ENCODE measurements at regions not wholly inside any gene's neighbourhood (a gene's known extent, or its start where the extent isn't known, plus 50 kb on each side); places are given as distances from the start of the nearest gene placed in this dataset.

DNA sequence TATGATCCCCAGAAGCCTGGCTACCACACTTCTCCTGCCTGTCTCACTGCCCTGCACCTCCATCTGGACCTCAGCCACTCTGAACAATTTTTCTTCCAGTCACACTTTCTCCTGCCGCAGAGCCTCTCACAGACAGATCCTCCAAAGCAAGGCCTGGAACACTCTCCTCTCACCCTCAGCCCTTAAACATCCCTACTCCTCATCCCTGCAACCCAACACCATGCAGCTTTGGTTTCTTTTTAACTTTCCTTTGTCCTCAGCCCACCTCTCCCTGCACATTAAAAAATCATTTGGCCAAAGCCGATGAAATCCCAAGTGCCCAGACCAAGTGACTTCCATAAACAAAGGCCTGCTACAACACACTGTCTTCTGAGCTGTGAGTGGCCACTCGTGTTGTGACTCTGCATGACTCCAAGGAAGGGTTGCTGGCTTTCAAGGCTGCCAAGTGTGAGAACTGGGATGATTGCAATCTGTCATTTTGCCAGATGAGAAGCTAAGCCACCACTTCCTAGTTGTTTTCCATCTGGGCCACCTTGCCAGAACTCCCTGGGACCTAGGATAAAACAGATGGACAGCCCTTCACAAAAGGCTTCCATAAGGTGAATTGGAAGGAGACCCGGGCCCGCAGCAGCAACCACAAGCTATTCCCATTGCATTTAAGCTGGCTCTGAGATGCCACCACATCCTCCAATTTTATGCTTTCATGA is 144.4 kb upstream of the SSTR4 start:
- no peaks in the 10 kb centered on the region for H3K9me3 ChIP-seq (ENCODE audit: control insufficient read depth, low read depth, low read length)
- no peaks in the 10 kb centered on the region for H3K79me1 ChIP-seq (ENCODE audit: insufficient read depth, low read depth, low read length, poor library complexity, severe bottlenecking)
- no peak for DNase-seq
- no peak overlapping the region for H3K23ac ChIP-seq (ENCODE audit: insufficient read length, low read depth, low read length)
- no peak overlapping the region for H4K8ac ChIP-seq (replicated peaks; ENCODE audit: insufficient read length, low read depth, low read length)
- no peak overlapping the region for H2BK120ac ChIP-seq (ENCODE audit: low read depth, low read length, poor library complexity, severe bottlenecking)
- no peak overlapping the region for H3K4me3 Mint-ChIP-seq
- H2BK12ac ChIP-seq (ENCODE audit: insufficient read length, low read depth, low read length), result no peak overlapping the region
- WGBS (ENCODE audit: extremely low coverage, insufficient read length, low lambda C conversion rate), result no CpG with 5 or more reads among the region's 5 CpGs
- no peak overlapping the region for H3K27ac ChIP-seq (ENCODE audit: insufficient read length, low read depth, low read length)
- no peak overlapping the region for H3K18ac ChIP-seq (ENCODE audit: insufficient read length, low read depth, low read length)
- H4K20me1 ChIP-seq (ENCODE audit: control insufficient read depth, insufficient read depth, insufficient read length), result no peaks in the 10 kb centered on the region
- H3K56ac ChIP-seq (ENCODE audit: insufficient read length, low read depth, low read length), result no peak overlapping the region
- no peak for TF ChIP-seq CTCF (conservative IDR thresholded peaks at IDR 0.05)
- no peak overlapping the region for H2AFZ ChIP-seq (ENCODE audit: low read length)
- no peaks in the 10 kb centered on the region for H3K4me1 Mint-ChIP-seq
- H3K27me3 Mint-ChIP-seq (ENCODE audit: low read depth), result peaks cover 29% of the 10 kb centered on the region
- H3K23me2 ChIP-seq (ENCODE audit: insufficient read length, low read depth, low read length, poor library complexity, severe bottlenecking), result peaks cover 2% of the 10 kb centered on the region
- H3K14ac ChIP-seq (ENCODE audit: insufficient read depth, low read length), result no peak overlapping the region; the same call in 1 of the 2 replicates
- no peaks in the 10 kb centered on the region for H3K79me2 ChIP-seq (ENCODE audit: insufficient read depth, low read length)
- no peak overlapping the region for H3T11ph ChIP-seq (ENCODE audit: low read length)
- H3K27me3 ChIP-seq (ENCODE audit: insufficient read depth, low read length), result no peaks in the 10 kb centered on the region; the same call in 1 of the 2 replicates
- no peak overlapping the region for H2BK5ac ChIP-seq (ENCODE audit: insufficient read length, low read length)
- no peaks in the 10 kb centered on the region for H3K4me1 ChIP-seq (ENCODE audit: insufficient read depth, low read length)
- no peak overlapping the region for H4K5ac ChIP-seq (ENCODE audit: insufficient read length, low read depth, low read length)
- no peak overlapping the region for H2BK15ac ChIP-seq (ENCODE audit: low read depth, low read length)
- no peaks in the 10 kb centered on the region; a peak in 1 of 7 replicates for H3K36me3 Mint-ChIP-seq (ENCODE audit: insufficient read depth in 1 of 3, low read depth in 3 of 3)
- no peak overlapping the region for H3K4me2 ChIP-seq (ENCODE audit: insufficient read depth, insufficient read length, low read length)
- no peak overlapping the region for H2BK20ac ChIP-seq (ENCODE audit: low read depth, low read length, poor library complexity, severe bottlenecking)
- H3K9me3 Mint-ChIP-seq, result peaks cover 7% of the 10 kb centered on the region in 2 experiments; a peak in 3 of 5 replicates
- H3K9ac ChIP-seq (ENCODE audit: extremely low read depth, insufficient read length, low read length), result no peak overlapping the region
- H4K91ac ChIP-seq (ENCODE audit: insufficient read length, low read depth, low read length), result no peak overlapping the region
- peak overlapping the region in 1 of 3 experiments; percentile 12; a peak in 1 of 7 replicates for H3K27ac Mint-ChIP-seq
- H3K4ac ChIP-seq (ENCODE audit: low read depth, low read length), result no peak overlapping the region
- no peak overlapping the region for H2AK5ac ChIP-seq (ENCODE audit: insufficient read length, low read length)
